ENCODE measurements at regions not wholly inside any gene's neighbourhood (a gene's known extent, or its start where the extent isn't known, plus 50 kb on each side); places are given as distances from the start of the nearest gene placed in this dataset.
A peak's percentile ranks its signal among the peaks of the same experiment; 100 is the strongest.

DNA sequence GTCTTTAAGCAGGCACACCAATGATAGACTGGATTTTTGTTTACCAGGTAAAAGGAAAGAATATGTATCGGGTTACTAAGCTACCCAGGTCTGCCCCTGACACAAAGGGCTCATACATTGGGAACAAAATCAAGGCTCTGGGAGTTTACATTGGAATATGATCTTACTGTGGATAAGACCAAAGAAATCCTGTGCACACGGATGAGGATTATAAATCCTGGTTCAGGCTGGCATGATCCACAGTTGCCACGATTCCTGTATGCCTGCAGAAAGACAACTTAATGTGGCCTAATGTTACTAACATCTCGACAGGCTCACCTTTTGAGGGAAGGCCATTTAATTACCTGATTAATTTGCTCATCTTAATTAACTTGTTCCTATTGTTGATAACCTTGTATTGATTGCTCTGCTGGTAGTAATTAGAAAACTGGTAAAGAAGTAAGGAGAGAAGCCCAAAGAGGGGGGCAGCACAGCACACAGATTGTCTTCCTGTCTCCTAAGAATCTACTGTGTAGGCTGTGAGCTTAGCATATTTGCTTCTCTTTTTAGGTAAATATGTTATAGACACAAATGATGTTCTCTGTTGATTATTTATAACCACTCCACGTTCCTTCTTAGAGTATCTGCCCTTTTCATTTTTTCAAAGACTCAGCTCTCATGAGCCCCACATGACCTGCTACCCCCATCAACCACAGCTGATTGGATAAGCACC is 51.0 kb upstream of the TOX3 start (continued):
- TF ChIP-seq, protein P1, sequence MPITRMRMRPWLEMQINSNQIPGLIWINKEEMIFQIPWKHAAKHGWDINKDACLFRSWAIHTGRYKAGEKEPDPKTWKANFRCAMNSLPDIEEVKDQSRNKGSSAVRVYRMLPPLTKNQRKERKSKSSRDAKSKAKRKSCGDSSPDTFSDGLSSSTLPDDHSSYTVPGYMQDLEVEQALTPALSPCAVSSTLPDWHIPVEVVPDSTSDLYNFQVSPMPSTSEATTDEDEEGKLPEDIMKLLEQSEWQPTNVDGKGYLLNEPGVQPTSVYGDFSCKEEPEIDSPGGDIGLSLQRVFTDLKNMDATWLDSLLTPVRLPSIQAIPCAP (CRISPR knock-in tag; IDR thresholded peaks at IDR 0.05; ENCODE audit: low read depth): no peak
- peak; percentile 66; the same call in 1 of the 2 replicates for TF ChIP-seq SSRP1 (CRISPR knock-in tag; IDR thresholded peaks at IDR 0.05)
- peak; percentile 92 for TF ChIP-seq GFI1 (CRISPR knock-in tag; IDR thresholded peaks at IDR 0.05; ENCODE audit: borderline replicate concordance)
- TF ChIP-seq FOXC1 (CRISPR knock-in tag; IDR thresholded peaks at IDR 0.05; ENCODE audit: borderline replicate concordance): no peak
- no peak for TF ChIP-seq XBP1 (CRISPR knock-in tag; IDR thresholded peaks at IDR 0.05)
- no peak for TF ChIP-seq ZBTB7A (CRISPR knock-in tag; IDR thresholded peaks at IDR 0.05)
- no peak for TF ChIP-seq DNMT1 (CRISPR knock-in tag; IDR thresholded peaks at IDR 0.05)
- TF ChIP-seq, protein P2, sequence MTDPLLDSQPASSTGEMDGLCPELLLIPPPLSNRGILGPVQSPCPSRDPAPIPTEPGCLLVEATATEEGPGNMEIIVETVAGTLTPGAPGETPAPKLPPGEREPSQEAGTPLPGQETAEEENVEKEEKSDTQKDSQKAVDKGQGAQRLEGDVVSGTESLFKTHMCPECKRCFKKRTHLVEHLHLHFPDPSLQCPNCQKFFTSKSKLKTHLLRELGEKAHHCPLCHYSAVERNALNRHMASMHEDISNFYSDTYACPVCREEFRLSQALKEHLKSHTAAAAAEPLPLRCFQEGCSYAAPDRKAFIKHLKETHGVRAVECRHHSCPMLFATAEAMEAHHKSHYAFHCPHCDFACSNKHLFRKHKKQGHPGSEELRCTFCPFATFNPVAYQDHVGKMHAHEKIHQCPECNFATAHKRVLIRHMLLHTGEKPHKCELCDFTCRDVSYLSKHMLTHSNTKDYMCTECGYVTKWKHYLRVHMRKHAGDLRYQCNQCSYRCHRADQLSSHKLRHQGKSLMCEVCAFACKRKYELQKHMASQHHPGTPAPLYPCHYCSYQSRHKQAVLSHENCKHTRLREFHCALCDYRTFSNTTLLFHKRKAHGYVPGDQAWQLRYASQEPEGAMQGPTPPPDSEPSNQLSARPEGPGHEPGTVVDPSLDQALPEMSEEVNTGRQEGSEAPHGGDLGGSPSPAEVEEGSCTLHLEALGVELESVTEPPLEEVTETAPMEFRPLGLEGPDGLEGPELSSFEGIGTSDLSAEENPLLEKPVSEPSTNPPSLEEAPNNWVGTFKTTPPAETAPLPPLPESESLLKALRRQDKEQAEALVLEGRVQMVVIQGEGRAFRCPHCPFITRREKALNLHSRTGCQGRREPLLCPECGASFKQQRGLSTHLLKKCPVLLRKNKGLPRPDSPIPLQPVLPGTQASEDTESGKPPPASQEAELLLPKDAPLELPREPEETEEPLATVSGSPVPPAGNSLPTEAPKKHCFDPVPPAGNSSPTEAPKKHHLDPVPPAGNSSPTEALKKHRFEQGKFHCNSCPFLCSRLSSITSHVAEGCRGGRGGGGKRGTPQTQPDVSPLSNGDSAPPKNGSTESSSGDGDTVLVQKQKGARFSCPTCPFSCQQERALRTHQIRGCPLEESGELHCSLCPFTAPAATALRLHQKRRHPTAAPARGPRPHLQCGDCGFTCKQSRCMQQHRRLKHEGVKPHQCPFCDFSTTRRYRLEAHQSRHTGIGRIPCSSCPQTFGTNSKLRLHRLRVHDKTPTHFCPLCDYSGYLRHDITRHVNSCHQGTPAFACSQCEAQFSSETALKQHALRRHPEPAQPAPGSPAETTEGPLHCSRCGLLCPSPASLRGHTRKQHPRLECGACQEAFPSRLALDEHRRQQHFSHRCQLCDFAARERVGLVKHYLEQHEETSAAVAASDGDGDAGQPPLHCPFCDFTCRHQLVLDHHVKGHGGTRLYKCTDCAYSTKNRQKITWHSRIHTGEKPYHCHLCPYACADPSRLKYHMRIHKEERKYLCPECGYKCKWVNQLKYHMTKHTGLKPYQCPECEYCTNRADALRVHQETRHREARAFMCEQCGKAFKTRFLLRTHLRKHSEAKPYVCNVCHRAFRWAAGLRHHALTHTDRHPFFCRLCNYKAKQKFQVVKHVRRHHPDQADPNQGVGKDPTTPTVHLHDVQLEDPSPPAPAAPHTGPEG (CRISPR knock-in tag; IDR thresholded peaks at IDR 0.05): no peak
- no peak for TF ChIP-seq SAFB2 (CRISPR knock-in tag; IDR thresholded peaks at IDR 0.05; ENCODE audit: borderline replicate concordance, low read depth)
- no peak for TF ChIP-seq ZNF891 (CRISPR knock-in tag; IDR thresholded peaks at IDR 0.05)
- no peak; the same call in 1 of the 2 replicates for TF ChIP-seq ERF (CRISPR knock-in tag; IDR thresholded peaks at IDR 0.05)
- TF ChIP-seq RCOR2 (CRISPR knock-in tag; IDR thresholded peaks at IDR 0.05): peak; percentile 76; the same call in 1 of the 2 replicates
- TF ChIP-seq TFDP1 (CRISPR knock-in tag; IDR thresholded peaks at IDR 0.05; ENCODE audit: borderline replicate concordance): no peak
- no peak for TF ChIP-seq ZNF780A (CRISPR knock-in tag; IDR thresholded peaks at IDR 0.05)
- TF ChIP-seq, protein P3, sequence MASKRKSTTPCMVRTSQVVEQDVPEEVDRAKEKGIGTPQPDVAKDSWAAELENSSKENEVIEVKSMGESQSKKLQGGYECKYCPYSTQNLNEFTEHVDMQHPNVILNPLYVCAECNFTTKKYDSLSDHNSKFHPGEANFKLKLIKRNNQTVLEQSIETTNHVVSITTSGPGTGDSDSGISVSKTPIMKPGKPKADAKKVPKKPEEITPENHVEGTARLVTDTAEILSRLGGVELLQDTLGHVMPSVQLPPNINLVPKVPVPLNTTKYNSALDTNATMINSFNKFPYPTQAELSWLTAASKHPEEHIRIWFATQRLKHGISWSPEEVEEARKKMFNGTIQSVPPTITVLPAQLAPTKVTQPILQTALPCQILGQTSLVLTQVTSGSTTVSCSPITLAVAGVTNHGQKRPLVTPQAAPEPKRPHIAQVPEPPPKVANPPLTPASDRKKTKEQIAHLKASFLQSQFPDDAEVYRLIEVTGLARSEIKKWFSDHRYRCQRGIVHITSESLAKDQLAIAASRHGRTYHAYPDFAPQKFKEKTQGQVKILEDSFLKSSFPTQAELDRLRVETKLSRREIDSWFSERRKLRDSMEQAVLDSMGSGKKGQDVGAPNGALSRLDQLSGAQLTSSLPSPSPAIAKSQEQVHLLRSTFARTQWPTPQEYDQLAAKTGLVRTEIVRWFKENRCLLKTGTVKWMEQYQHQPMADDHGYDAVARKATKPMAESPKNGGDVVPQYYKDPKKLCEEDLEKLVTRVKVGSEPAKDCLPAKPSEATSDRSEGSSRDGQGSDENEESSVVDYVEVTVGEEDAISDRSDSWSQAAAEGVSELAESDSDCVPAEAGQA (IDR thresholded peaks at IDR 0.05; ENCODE audit: low read depth): no peak
- TF ChIP-seq, protein P3 (CRISPR knock-in tag; IDR thresholded peaks at IDR 0.05; ENCODE audit: borderline replicate concordance): no peak
- TF ChIP-seq PLRG1 (conservative IDR thresholded peaks at IDR 0.05): no peak
